ENCODE measurements at regions not wholly inside any gene's neighbourhood (a gene's known extent, or its start where the extent isn't known, plus 50 kb on each side); places are given as distances from the start of the nearest gene placed in this dataset.

GRCh38 chr1:175826705-175827104, 83.3 kb upstream of the TNR start:
- no peak for DNase-seq (ENCODE audit: low read depth)

- no peak for DNase-seq (ENCODE audit: low read depth)
These were observed 80.7 kb upstream of the TNR start for GRCh38 chr1:175824079-175824478.

- no peak for DNase-seq (ENCODE audit: low read depth)
These were observed 80.0 kb upstream of the TNR start for GRCh38 chr1:175823406-175823805.

GRCh38 chr1:175822580-175822979, 79.2 kb upstream of the TNR start:
- DNase-seq (ENCODE audit: low read depth): no peak

GRCh38 chr1:175820456-175821025, 77.1 kb upstream of the TNR start:
- no peak for DNase-seq (ENCODE audit: low read depth)

GRCh38 chr1:175818929-175819328, 75.5 kb upstream of the TNR start:
- DNase-seq (ENCODE audit: low read depth): no peak

GRCh38 chr1:175817445-175817844, 74.0 kb upstream of the TNR start:
- no peak for DNase-seq (ENCODE audit: low read depth)

- no peak for DNase-seq (ENCODE audit: low read depth)
These were observed 71.5 kb upstream of the TNR start for GRCh38 chr1:175814885-175815284.

GRCh38 chr1:175812936-175813335, 69.5 kb upstream of the TNR start:
- no peak for DNase-seq (ENCODE audit: low read depth)

GRCh38 chr1:175810305-175810704, 66.9 kb upstream of the TNR start:
- no peak for DNase-seq (ENCODE audit: low read depth)

- no peak for DNase-seq (ENCODE audit: low read depth)
These were observed 65.6 kb upstream of the TNR start for GRCh38 chr1:175808999-175809398.

- no peak for DNase-seq (ENCODE audit: low read depth)
These were observed 65.2 kb upstream of the TNR start for GRCh38 chr1:175808573-175808972.

- DNase-seq (ENCODE audit: low read depth): no peak
These were observed 61.2 kb upstream of the TNR start for GRCh38 chr1:175804561-175804960.

- no peak for DNase-seq (ENCODE audit: low read depth)
These were observed 60.0 kb upstream of the TNR start for GRCh38 chr1:175803413-175803812.

- no peak for DNase-seq (ENCODE audit: low read depth)
These were observed 59.2 kb upstream of the TNR start for GRCh38 chr1:175802407-175803123.

- no peak for DNase-seq (ENCODE audit: low read depth)
These were observed 58.6 kb upstream of the TNR start for GRCh38 chr1:175801979-175802378.

- DNase-seq (ENCODE audit: low read depth): no peak
These were observed 54.2 kb upstream of the TNR start for GRCh38 chr1:175797576-175797975.

- no peak for DNase-seq (ENCODE audit: low read depth)
These were observed 51.2 kb upstream of the TNR start for GRCh38 chr1:175794586-175794985.

GRCh38 chr1:175793617-175794016, 50.2 kb upstream of the TNR start:
- DNase-seq (ENCODE audit: low read depth): no peak

All from non-pigmented ciliary epithelial cell (primary cell).